Stimulated activated CD4-positive, alpha-beta T cell treated with anti-CD3 and anti-CD28 coated beads, Interleukin-2, amount 100 ng/mL, for 48 hours (primary cell): ENCODE measurements at regions not wholly inside any gene's neighbourhood (a gene's known extent, or its start where the extent isn't known, plus 50 kb on each side); places are given as distances from the start of the nearest gene placed in this dataset.
"Not testable (repeated sequence)": the region's sequence is repeated elsewhere in the genome, so short reads cannot be mapped to it uniquely, and the experiment has no call there.

Source experiments
- DNase-seq, 2 donors: peaks; one replicate each; pipeline ENCODE4 v3.0.0-alpha.2; 2020

GRCh38 chr10:57472823-57473619 is 794.7 kb downstream of the IPMK start:
- no peak for DNase-seq

- DNase-seq = no peak
Measured at GRCh38 chr10:57468894-57469432, 798.7 kb downstream of the IPMK start.

- no peak for DNase-seq
Measured at GRCh38 chr10:57465155-57465554, 802.5 kb downstream of the IPMK start.

GRCh38 chr10:57460540-57460939 is 807.2 kb downstream of the IPMK start:
- no peak for DNase-seq

- DNase-seq = no peak
Measured at GRCh38 chr10:57457972-57458512, 809.7 kb downstream of the IPMK start.

GRCh38 chr10:57430376-57430775 is 837.3 kb downstream of the IPMK start:
- DNase-seq = no peak

- DNase-seq = no peak
Measured at GRCh38 chr10:57420881-57421280, 846.8 kb downstream of the IPMK start.

- DNase-seq = no peak
Measured at GRCh38 chr10:57418476-57418875, 849.2 kb downstream of the IPMK start.

GRCh38 chr10:57395923-57396322 is 871.8 kb downstream of the IPMK start:
- no peak for DNase-seq

- DNase-seq = no peak
Measured at GRCh38 chr10:57367412-57367811, 900.3 kb downstream of the IPMK start.

- DNase-seq = no peak
Measured at GRCh38 chr10:57362811-57363210, 904.9 kb downstream of the IPMK start.

GRCh38 chr10:57353403-57354003 is 914.2 kb downstream of the IPMK start:
- no peak for DNase-seq

GRCh38 chr10:57351076-57351475 is 916.6 kb downstream of the IPMK start:
- no peak for DNase-seq

GRCh38 chr10:57341294-57341693 is 926.4 kb downstream of the IPMK start:
- DNase-seq = no peak

- DNase-seq = peak in 1 of 2 donors; percentile 1
Measured at GRCh38 chr10:57338823-57339558, 928.7 kb downstream of the IPMK start.

- DNase-seq = no peak
Measured at GRCh38 chr10:57336865-57337264, 930.8 kb downstream of the IPMK start.

- DNase-seq = no peak
Measured at GRCh38 chr10:57336341-57336740, 931.4 kb downstream of the IPMK start.

- no peak for DNase-seq
Measured at GRCh38 chr10:57334523-57334922, 933.2 kb downstream of the IPMK start.

GRCh38 chr10:57333880-57334279 is 933.8 kb downstream of the IPMK start:
- no peak for DNase-seq

GRCh38 chr10:57321400-57321854 is 946.3 kb downstream of the IPMK start:
- not testable (repeated sequence) for DNase-seq

- no peak for DNase-seq
Measured at GRCh38 chr10:57320416-57320815, 947.3 kb downstream of the IPMK start.

- DNase-seq = no peak
Measured at GRCh38 chr10:57314046-57314445, 953.0 kb upstream of the ZWINT start.

- no peak for DNase-seq
Measured at GRCh38 chr10:57303566-57303965, 942.5 kb upstream of the ZWINT start.
